Activated CD4-positive, alpha-beta T cell treated with anti-CD3 and anti-CD28 coated beads, Interleukin-10, Interleukin-2, amounts not matched to agents 100 ng/mL and 50 ng/mL, durations not matched to agents 16 hours and 8 hours (primary cell): ENCODE measurements at regions not wholly inside any gene's neighbourhood (a gene's known extent, or its start where the extent isn't known, plus 50 kb on each side); places are given as distances from the start of the nearest gene placed in this dataset.

Experiments used
- DNase-seq: peaks from one replicate; pipeline ENCODE4 v3.0.0-alpha.2; 2020

DNA sequence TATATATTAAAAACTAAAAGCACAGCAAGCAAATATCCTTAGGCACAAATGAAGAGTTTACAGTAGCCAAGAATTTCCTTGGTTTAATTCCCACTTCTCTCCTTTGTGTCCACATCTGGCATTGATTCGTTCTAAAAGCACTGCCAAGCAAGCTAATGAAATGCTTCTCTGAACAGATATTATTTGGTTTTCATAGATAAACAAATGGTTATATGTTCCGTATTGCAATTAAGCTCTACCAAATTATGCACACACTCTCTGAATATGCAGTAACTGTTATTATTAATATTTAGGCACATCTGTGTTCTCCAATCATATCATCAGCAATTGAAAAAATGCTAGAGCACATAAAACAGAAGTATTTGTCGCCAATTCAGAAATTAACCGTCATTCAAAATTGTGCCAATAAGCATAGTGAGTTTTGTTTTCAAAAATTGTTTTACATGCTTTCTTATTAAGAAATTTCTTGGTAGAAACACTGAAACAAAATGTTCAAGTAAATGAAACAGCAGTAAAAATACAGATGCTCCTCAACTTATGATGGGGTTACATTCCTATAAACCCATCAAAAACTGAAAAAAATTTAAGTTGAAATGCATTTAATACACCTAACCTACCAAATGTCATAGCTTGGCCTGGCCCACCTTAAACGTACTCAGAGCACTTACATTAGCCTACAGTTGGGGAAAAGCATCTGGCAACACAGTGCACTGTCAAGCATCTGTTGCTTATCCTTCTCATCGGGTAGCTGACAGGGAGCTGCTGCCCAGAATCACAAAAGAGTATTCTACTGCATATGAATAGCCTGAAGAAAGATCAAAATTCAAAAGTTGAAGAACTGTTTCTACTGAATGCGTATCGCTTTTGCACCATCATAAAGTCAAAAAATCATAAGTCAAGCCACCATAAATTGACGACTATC is 2134.7 kb downstream of the PCDH9 start:
- DNase-seq, result no peak

DNA sequence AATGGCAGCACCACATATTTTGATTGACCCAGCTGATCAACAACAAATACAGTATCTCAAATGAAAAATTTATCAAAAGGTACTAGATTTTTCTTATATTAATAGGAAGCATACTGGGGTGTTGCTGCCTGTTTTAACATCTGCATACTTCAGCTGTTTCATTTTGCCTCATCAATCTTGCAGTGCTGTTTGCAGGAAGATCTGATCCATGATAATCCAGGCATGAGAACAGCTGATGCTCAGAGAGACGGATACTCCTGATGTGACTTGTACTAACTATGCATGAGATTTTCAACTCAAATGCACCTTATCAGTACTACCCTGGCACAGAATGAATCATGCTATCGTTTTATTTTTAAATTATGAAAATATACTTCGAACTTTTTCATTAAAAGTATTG is 2136.8 kb downstream of the PCDH9 start:
- no peak for DNase-seq

DNA sequence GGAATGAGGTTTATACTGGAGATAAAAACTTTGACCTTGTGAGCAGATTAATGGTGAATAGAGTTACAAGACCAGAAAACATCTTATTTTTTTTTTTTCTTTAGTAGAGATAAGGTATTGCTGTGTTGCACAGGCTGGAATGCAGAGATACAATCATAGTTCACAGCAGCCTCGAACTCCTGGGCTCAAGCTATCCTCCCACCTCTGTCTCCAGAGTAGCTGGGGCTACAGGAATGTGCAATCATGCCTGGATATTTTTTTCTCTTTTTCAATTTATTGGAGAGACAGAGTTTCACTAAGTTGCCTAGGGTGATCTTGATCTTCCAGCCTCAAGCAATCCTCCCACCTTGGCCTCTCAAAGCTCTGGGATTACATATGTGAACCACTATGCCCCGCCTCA is 2139.1 kb downstream of the PCDH9 start:
- DNase-seq, result no peak

DNA sequence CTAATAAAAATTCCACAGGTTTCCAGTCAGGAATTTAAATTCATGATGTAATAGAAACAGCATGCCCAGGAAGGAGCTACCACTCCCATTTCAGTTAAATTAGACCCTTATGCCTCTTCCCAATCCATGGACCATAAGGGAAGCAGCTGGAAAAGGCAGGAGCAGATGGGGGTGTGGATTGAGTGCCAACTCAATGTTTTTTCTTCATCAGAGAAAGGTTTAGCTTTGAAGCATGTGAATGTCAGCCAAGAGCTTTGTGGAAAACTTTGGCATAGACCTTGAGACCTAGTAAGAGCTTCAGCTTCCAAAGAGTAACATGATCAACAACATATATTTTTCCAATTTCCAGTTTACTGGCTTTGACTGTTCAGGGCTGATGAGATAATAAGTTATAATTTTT is 2139.9 kb downstream of the PCDH9 start:
- no peak for DNase-seq

DNA sequence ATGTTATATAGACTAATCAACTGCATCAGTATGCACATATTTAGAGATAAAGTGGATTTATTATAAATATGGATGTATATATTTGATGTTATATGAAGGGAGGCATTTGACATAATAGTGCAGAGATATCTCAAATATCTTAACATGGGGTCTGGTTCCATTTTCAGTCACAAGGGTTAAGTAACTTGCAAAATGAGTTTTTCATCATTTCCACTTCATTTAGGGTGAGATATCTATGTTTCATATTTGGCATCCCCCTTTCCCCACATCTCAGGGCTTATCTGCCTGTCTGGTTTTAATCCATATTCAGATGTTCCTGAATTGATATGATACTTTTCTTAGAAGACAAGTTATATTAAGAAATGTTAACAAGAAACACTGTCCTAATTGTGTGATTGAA is 2141.2 kb downstream of the PCDH9 start:
- no peak for DNase-seq

DNA sequence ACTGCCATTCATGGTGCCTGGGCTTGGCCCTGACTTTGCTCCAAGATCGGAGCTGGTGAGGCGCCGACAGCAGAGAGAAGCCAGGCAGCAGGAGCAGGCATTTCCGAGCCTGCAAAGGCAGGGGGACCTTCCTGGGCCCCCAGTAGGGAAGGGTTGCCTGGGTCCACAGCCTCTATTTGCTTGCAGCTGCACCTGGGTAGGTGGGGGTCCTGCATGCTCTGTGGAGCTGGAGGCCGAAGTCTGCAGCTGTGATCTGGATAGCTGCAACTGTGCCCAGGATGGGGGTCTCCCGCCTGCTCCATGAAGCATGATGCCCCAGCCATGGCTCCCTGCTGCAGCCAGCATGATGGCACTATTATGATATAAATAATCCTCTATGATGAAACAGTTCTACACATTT is 2144.2 kb downstream of the PCDH9 start:
- DNase-seq, result no peak

DNA sequence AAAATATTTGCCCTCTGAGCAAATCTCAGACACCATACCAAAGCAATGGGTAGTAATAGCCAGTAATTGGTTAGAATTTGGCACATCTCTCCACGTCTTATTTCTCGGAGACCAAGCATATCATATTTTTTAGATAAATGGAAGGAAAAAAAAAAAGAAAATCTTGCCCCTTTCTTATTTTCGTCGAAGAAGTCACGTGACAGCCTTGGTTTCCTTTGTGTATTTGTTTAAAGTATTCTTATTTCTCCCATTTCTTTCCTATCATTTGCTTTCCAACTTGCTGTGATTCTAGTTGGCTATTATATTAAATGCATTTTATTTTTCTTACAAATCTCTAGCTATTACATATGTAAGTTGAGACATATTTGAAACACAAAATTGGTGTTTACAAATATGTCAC is 2155.9 kb downstream of the PCDH9 start:
- no peak for DNase-seq

DNA sequence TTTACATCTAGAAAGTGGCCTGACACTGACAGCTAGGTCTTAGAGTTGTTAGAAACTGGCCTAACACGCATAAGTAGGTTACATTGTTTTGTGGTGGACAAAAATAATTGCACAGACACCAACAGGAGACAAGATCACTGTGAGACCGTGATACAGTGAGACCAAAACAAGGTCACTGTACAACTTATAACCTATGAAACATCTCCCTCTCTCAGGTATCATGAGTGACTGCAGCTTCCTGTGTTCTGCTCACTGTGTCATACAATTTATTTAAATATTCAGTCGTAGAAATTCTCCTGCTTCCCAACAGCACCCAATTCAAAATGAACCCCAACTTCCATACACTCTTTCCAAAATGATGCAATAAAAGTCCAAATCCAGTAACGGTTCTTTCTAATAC is 2165.2 kb downstream of the PCDH9 start:
- no peak for DNase-seq

DNA sequence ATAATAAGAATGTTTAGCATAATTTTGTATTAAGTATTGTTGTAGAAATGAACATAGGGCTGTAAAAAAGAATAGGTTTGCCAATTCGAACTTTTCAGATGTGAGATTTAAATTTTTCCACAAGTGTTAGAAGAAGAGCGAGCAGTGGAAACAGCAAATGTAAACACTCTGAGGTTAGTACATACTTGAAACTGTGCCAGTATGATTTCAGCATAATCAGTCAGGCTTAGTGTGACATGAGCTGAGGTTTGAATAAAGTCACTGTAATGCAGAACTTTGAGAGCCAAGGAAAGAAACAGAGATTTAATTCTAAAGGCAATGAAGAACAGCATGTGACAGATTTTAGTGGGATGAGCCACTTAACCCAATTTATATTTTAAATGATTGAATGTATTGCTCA is 2166.4 kb downstream of the PCDH9 start:
- no peak for DNase-seq

DNA sequence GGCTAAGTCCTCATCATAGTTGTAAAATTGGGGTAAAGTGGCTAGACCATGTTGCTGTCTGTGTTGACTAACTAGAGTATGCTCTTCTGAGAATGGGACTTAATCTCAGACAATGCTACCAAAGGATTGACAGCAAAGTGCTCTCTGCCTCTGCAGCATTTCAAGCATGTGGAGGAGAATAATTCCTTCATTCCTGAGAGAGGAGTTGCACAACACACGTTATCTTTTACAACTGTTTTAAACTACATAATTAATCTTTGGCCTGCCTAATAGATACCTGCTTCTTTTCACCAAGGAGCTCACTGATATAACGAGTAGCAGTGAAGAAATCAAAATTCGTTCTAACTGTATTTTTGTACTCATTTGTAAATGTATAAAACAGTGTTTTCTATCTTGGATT is 2172.2 kb downstream of the PCDH9 start:
- no peak for DNase-seq

DNA sequence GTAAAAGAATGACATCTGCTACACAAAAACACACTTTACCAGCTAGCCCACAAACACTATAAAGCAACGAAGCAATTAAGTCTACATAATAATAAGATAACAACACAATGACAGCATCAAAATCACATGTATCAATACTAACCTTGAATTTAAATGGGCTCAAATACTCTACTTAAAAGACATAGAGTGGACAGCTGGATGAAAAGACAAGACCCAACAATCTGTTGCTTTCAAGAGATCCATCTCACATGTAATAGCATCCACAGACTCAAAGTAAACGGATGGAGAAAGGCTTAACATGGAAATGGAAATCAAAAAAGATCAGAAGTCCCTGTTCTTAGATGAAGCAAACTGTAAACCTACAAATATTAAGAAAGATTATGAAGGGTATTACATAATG is 2175.9 kb downstream of the PCDH9 start:
- DNase-seq, result no peak

DNA sequence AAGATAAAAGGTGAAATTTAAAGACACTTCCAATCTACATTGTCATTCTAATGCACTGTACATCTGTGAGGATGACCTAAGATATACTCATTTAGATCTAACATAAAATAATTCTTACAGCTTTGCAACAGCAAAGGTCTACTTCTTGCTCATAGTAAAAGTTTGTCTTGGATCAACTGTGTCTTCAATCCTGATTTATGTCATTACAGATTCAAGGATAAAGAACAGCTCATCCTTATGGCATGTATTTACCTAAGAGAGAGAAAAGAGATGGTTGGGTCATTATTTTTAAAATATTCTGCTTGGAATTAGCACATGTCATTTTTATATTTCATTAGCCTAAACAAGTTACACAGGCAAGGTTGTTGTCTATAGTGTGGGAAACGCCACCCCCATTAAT is 2193.1 kb downstream of the PCDH9 start:
- DNase-seq, result no peak

DNA sequence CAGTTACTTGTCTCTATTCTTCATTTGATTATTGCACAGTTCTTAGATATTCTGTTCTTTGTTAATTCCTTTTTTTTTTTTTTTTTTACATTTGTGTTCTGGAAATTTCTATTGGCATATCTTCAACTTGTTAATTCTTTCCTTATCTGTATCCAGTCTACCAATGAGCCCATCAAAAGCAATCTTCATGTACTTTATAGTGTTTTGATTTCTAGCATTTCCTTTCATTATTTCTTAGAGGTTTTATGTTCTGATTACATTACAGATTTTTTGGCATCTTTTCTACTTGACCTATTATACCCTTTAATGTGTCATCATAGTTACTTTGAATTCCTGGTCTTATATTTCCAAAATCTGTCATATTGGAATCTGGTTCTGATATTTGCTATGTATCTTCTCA is 2194.8 kb downstream of the PCDH9 start:
- no peak for DNase-seq

DNA sequence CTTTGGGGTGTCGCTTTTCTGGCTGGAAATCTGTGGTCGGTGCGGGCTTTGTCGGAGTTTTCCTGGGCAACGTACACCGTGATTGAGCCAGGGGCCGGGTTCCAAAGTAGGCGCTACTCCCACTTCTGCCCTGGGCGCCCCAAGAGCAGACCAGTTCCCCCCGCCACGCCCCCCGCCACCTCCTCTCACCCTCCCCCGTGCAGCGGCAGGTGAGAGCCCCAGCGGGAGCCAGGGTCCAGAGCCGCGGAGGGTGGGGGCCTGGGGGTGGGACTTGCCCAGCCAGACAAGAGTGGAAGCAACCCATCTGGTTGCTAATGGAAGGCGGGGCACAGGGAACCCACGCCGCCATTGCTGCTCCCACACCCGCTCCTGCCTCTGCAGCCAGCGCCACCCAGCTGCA is 2195.9 kb downstream of the PCDH9 start:
- no peak for DNase-seq

DNA sequence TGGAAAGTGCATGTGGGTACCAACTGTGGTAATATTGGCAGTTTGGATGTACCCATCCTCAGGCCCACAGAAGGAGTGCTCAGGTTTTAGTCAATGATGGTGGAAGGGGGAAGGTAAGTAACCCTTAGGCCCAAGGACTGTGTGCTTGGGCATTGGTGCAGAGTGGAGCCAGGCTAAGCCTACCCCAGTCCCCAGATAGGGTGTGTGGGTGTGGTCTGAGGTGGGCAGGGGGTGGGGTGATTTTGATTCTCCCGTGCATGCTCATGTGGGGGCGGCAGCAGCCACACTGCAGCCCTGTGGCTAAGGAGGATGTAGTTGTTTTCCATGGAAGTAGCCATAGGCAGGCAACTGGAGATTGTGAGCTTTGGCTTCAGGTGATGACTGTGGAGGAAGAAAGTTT is 2197.3 kb downstream of the PCDH9 start:
- DNase-seq, result no peak

DNA sequence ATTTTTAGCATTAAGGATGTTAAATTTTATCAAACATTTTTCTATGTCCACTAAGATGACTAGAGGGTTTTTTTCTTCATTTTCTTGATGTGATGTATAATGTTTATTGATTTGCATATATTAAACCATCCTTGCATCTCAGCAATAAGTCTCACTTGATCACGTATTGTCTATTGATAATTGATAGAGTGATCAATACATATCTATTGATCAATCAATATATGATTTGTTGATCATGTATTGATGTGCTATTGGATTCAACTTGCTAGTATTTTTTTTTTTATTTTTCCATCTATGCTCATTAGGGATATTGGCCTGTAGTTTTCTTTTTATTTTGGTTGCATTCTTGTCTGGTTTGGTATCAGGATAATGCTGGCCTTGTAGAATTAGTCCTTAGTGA is 2202.0 kb downstream of the PCDH9 start:
- no peak for DNase-seq

DNA sequence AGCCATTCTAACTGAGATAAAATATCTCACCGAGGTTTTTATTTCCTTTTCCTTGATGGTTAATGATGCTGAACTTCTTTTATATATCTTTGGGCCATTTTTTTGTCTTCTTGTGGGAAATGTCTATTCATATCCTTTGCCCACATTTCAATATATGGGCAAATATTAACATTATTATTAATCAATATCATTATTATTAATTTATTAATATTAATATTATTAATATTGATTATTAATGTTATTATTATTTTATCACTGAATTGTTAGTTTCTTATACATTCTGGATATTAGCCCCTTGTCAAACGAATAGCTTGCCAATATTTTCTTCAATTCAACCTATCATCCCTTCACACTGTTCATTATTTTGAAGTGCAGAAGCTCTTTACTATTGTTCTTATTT is 2203.6 kb downstream of the PCDH9 start:
- DNase-seq, result no peak

DNA sequence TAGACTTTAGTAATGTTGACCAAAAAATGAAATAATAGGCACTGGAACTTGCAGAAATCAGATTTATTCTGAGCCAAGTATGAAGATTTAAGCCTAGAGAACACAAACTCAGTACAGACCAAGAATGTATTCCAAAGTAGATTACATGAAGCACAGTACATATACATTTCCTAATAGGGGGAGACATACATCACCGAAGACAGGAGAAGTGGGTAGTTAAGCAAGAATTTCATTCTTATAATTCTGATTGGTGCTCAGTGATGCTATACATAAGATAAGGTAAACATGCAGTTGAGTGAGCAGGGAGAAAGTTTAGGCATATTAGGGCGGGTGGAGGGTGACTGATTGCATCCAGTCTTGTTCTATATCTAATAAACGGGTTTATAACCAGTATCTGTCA is 2218.8 kb downstream of the PCDH9 start:
- DNase-seq, result no peak

DNA sequence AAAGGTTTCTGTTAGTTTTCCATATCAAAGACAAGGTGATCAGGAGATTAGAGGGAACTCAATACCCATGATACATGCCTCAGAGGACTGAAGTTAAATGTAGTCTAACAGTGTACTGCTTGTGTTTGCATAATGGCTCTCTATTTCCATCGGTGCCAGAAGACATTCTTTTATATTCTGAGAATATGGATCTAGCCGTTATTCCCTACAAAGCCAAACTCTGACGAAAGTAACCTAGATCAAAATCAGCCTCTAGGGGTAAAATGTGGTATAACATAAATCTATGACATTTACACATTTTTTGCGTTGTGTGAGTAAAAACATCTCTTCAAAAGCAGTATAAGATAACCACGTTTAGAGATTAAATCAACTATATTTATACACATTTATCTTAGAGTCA is 2232.7 kb downstream of the PCDH9 start:
- DNase-seq, result no peak

DNA sequence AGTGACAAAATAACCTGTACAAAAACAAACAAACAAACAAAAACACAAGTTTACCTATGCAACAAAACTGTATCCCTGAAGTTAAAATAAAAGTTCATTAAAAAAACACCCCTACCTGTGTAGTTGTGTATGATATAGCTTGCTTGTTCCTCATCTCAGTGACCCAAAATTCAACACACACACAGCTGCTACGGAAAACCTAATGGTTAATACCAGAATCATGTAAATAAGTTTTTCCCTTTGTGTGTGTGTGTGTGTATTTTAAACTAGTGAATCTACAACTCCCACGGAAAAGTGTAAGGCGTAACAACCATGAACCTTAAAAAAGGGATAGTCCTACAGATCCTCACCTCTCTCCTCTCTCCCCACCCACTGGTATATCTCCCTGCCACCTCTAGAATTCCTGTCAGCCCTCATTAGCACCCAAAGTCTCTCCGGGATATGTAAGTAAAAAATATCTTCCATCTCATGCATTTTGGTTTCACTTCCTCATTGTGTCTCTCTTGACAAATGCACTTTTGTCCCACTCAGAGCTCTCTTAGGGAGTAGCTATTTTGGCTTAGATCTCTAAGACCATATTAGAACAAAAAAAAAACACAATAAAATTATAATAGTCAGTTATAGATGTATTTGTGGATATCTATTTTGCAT is 2236.5 kb downstream of the PCDH9 start:
- DNase-seq, result no peak

DNA sequence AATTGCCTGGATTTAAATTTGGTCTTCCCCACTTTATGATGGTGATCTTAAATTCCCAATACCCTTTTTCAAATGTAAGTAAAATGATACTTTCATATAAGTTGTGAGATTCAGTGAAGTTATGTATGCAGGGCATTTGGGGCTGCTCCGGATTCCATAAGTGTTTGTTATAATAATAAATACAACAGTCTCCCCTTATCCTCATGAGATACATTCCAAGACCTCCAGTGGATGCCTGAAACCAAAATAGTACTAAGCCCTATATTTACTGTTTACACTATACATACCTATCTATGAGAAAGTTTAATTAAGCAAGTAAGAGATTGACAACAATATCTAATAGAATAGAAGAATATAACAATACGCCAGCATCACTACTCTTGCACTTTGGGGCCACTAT is 2237.8 kb downstream of the PCDH9 start:
- no peak for DNase-seq

DNA sequence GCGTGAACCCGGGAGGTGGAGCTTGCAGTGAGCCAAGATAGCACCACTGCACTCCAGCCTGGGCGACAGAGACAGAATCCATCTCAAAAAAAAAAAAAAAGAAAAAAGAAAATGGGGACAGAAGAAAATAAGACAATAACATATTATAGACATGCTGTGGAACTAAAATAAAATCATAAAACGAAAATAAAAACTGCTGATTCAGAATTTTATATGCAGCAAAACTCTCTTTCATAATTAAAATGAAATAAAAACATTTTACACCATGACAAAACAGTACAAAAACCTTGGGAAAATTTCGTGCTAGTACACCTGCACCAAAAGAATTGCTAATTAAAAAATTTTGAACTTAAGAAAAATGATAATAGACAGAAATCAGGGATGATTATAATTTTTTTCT is 2245.1 kb downstream of the PCDH9 start:
- DNase-seq, result no peak

DNA sequence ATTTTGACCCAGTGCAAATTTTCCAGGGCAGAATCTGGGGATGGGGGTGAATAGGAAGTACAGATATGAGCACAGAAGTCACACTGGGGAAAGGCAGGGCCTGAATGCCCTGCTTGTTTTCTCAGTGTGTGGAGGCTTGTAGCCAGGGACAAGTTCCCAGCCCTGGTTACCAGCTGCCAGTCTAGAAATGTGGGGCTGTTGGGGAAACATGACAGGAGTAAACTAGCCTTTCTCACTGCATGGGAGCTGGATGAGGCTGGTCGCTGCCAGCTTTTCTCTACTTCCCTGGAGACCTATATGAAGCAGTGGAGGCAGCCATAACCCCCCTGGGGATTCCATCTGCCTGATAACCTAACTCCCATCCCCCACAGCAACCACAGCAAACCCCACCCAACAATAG is 2267.7 kb downstream of the PCDH9 start:
- DNase-seq, result no peak

DNA sequence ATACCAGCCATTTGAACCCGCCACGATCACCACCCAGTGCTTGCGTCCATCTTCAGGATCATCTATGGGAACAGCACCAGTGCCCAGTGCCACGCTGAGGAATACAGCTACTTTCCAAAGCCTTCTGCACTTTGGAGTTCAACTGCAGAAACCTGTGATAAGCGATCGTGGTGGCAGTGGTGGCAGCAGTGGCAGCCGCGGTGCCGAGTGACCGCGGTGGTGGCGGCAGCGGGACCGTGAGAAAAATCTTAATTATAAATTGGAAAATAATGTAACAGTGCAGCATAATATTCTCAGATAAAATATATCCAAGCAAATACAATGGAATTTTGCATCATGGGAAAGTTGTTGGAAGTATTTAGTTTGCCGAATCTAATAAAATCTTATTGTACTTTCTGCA is 2270.9 kb downstream of the PCDH9 start:
- DNase-seq, result no peak

DNA sequence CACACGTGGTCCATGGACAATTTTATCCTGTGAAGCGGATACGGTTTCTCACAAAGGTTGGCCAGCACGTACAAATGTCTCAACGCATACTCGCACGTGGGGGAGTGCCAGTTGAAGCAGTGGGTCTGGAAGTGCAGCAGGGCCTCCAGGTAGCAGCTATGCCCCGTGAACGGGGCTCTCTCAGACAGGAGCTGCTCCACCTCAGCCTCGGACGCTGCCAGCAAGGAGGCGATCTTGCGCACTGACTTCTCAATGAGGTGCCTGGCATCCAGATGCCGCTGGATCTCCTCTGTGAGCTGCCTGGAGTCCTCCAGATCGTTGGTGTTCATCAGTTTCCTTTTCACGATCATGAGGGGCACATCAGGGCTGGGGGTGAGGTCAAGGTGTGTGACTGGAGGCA is 2272.0 kb downstream of the PCDH9 start:
- no peak for DNase-seq
